NCI-H1436 treated with DMSO at 0.1 percent for 48 hours (cell line): ENCODE measurements at regions not wholly inside any gene's neighbourhood (a gene's known extent, or its start where the extent isn't known, plus 50 kb on each side); places are given as distances from the start of the nearest gene placed in this dataset.
A peak's percentile ranks its signal among the peaks of the same experiment; 100 is the strongest.

Experiments
- DNase-seq: peaks from one replicate; lab custom pipeline; 2025; lab: John Stamatoyannopoulos, UW

GRCh38 chr13:104181526-104182231, 1115.5 kb upstream of the SLC10A2 start:
- DNase-seq: no peak

GRCh38 chr13:104170980-104171555, 1104.9 kb upstream of the SLC10A2 start:
- peak; percentile 36 for DNase-seq

GRCh38 chr13:104163866-104164630, 1097.8 kb upstream of the SLC10A2 start:
- DNase-seq: no peak

- no peak for DNase-seq
Measured at GRCh38 chr13:104160536-104160935, 1094.3 kb upstream of the SLC10A2 start.

GRCh38 chr13:104143760-104144416, 1077.7 kb upstream of the SLC10A2 start:
- DNase-seq: no peak

GRCh38 chr13:104140552-104140951, 1074.3 kb upstream of the SLC10A2 start:
- DNase-seq: peak; percentile 24

GRCh38 chr13:104137416-104137815, 1071.2 kb upstream of the SLC10A2 start:
- DNase-seq: no peak

GRCh38 chr13:104132849-104133248, 1066.6 kb upstream of the SLC10A2 start:
- DNase-seq: no peak

GRCh38 chr13:104114101-104114500, 1047.9 kb upstream of the SLC10A2 start:
- no peak for DNase-seq

GRCh38 chr13:104111031-104111430, 1044.8 kb upstream of the SLC10A2 start:
- DNase-seq: no peak

- DNase-seq: no peak
Measured at GRCh38 chr13:104106705-104107393, 1040.6 kb upstream of the SLC10A2 start.

GRCh38 chr13:104105418-104106355, 1039.5 kb upstream of the SLC10A2 start:
- no peak for DNase-seq

- no peak for DNase-seq
Measured at GRCh38 chr13:104099750-104100149, 1033.5 kb upstream of the SLC10A2 start.

GRCh38 chr13:104098421-104098820, 1032.2 kb upstream of the SLC10A2 start:
- DNase-seq: no peak

GRCh38 chr13:104086759-104087158, 1020.5 kb upstream of the SLC10A2 start:
- no peak for DNase-seq

- no peak for DNase-seq
Measured at GRCh38 chr13:104086210-104086609, 1020.0 kb upstream of the SLC10A2 start.

GRCh38 chr13:104085611-104086010, 1019.4 kb upstream of the SLC10A2 start:
- DNase-seq: no peak

- no peak for DNase-seq
Measured at GRCh38 chr13:104074326-104074725, 1008.1 kb upstream of the SLC10A2 start.

GRCh38 chr13:104071806-104072205, 1005.6 kb upstream of the SLC10A2 start:
- no peak for DNase-seq

- no peak for DNase-seq
Measured at GRCh38 chr13:104065328-104065727, 999.1 kb upstream of the SLC10A2 start.

GRCh38 chr13:104057861-104058260, 991.6 kb upstream of the SLC10A2 start:
- no peak for DNase-seq
